RWPE2 (cell line): ENCODE measurements at regions not wholly inside any gene's neighbourhood (a gene's known extent, or its start where the extent isn't known, plus 50 kb on each side); places are given as distances from the start of the nearest gene placed in this dataset.
"Not testable (repeated sequence)": the region's sequence is repeated elsewhere in the genome, so short reads cannot be mapped to it uniquely, and the experiment has no call there.

Experiments used
- ATAC-seq: fragments of 200-7000 bp; cut with Tn5 transposase; 3 replicates; pipeline ENCODE4 v1.9.1; 2021; ENCODE audit warnings: low read depth
- DNase-seq: peaks from one replicate; pipeline ENCODE4 v3.0.0-alpha.2; 2020; ENCODE audit warnings: low spot score
- H3K27ac ChIP-seq: fragments of 450-650 bp; 2 replicates; pipeline ENCODE4 v1.5.1; 2017; ENCODE audit warnings: mild to moderate bottlenecking; ENCODE audit not compliant: poor library complexity, severe bottlenecking
- H3K27me3 ChIP-seq: fragments of 250-450 bp; sonication (Bioruptor Pico); 2 replicates; pipeline ENCODE4 v1.5.1; 2021; ENCODE audit warnings: mild to moderate bottlenecking, moderate library complexity; ENCODE audit not compliant: insufficient read depth, poor library complexity, severe bottlenecking
- H3K36me3 ChIP-seq: fragments of 250-450 bp; sonication (Bioruptor Pico); 2 replicates; pipeline ENCODE4 v1.5.1; 2020; ENCODE audit warnings: low read depth, mild to moderate bottlenecking, moderate library complexity
- H3K4me1 ChIP-seq: fragments of 250-450 bp; sonication (Bioruptor Pico); 2 replicates; pipeline ENCODE4 v1.5.1; 2021; ENCODE audit warnings: mild to moderate bottlenecking, moderate library complexity; ENCODE audit not compliant: insufficient read depth, poor library complexity, severe bottlenecking
- H3K4me3 ChIP-seq: fragments of 250-450 bp; sonication (Bioruptor Pico); 2 replicates; pipeline ENCODE4 v1.5.1; 2021; ENCODE audit warnings: mild to moderate bottlenecking, moderate library complexity; ENCODE audit not compliant: severe bottlenecking
- H3K9me3 ChIP-seq: fragments of 250-450 bp; sonication (Bioruptor Pico); 2 replicates; pipeline ENCODE4 v1.5.1; 2021; ENCODE audit warnings: mild to moderate bottlenecking, moderate library complexity; ENCODE audit not compliant: severe bottlenecking
- CTCF ChIP-seq: fragments of 450-650 bp; IDR thresholded peaks from one replicate; pipeline ENCODE4 v1.5.1; 2017; ENCODE audit warnings: mild to moderate bottlenecking, moderate library complexity; ENCODE audit not compliant: poor library complexity, severe bottlenecking

- no peaks in the 10 kb centered on the region for H3K27me3 ChIP-seq
- TF ChIP-seq CTCF: no peak
- H3K9me3 ChIP-seq: no peaks in the 10 kb centered on the region
- no peak overlapping the region for H3K4me3 ChIP-seq
- no peak overlapping the region for H3K27ac ChIP-seq
- no peak for ATAC-seq
- H3K4me1 ChIP-seq: no peaks in the 10 kb centered on the region
- H3K36me3 ChIP-seq: no peaks in the 10 kb centered on the region
- no peak for DNase-seq
Measured at GRCh38 chr1:211194826-211195225, 60.9 kb upstream of the KCNH1 start.

GRCh38 chr1:211192227-211192626 lies 58.3 kb upstream of the KCNH1 start:
- TF ChIP-seq CTCF: no peak
- no peak for ATAC-seq

GRCh38 chr1:211188721-211189120 lies 54.8 kb upstream of the KCNH1 start:
- H3K36me3 ChIP-seq, H3K27me3 ChIP-seq, H3K4me1 ChIP-seq, DNase-seq, ATAC-seq, H3K4me3 ChIP-seq, H3K9me3 ChIP-seq, H3K27ac ChIP-seq: not testable (repeated sequence)

More at GRCh38 chr1:211192227-211192626, 58.3 kb upstream of the KCNH1 start:
- Histone ChIP-seq H3K27me3 (no peaks in the 10 kb centered on the region), H3K27ac (no peak overlapping the region), H3K9me3 (no peaks in the 10 kb centered on the region), H3K4me1 (no peaks in the 10 kb centered on the region), H3K36me3 (no peaks in the 10 kb centered on the region), H3K4me3 (no peak overlapping the region)
- DNase-seq: no peak

- Histone ChIP-seq H3K4me1 (no peaks in the 10 kb centered on the region), H3K27ac (no peak overlapping the region), H3K27me3 (no peaks in the 10 kb centered on the region), H3K36me3 (no peaks in the 10 kb centered on the region), H3K4me3 (no peak overlapping the region), H3K9me3 (no peaks in the 10 kb centered on the region)
- TF ChIP-seq CTCF: no peak
- no peak for ATAC-seq
- no peak for DNase-seq
Measured at GRCh38 chr1:211183747-211184313, 49.9 kb upstream of the KCNH1 start.
